HG02970 (cell line): ENCODE measurements at regions not wholly inside any gene's neighbourhood (a gene's known extent, or its start where the extent isn't known, plus 50 kb on each side); places are given as distances from the start of the nearest gene placed in this dataset.

Source experiments
- ATAC-seq: cut with Tn5 transposase; IDR thresholded peaks from one replicate; pipeline ENCODE4 v1.9.1; 2021; ENCODE audit warnings: mild to moderate bottlenecking, moderate library complexity, moderate number of reproducible peaks; ENCODE audit not compliant: unreplicated experiment, low FRiP score

GRCh38 chr13:40311356-40312101, 354.9 kb downstream of the FOXO1 start:
- no peak for ATAC-seq

GRCh38 chr13:40313269-40314200, 352.9 kb downstream of the FOXO1 start:
- no peak for ATAC-seq

GRCh38 chr13:40315416-40316064, 350.9 kb downstream of the FOXO1 start:
- ATAC-seq: no peak

- no peak for ATAC-seq
Observed at GRCh38 chr13:40316301-40316700, 350.1 kb downstream of the FOXO1 start.

GRCh38 chr13:40317980-40318327, 348.5 kb downstream of the FOXO1 start:
- no peak for ATAC-seq

GRCh38 chr13:40318366-40318765, 348.1 kb downstream of the FOXO1 start:
- ATAC-seq: no peak

GRCh38 chr13:40319699-40320579, 346.5 kb downstream of the FOXO1 start:
- ATAC-seq: no peak

- no peak for ATAC-seq
Observed at GRCh38 chr13:40328091-40328490, 338.4 kb downstream of the FOXO1 start.

- ATAC-seq: no peak
Observed at GRCh38 chr13:40329781-40330485, 336.5 kb downstream of the FOXO1 start.

GRCh38 chr13:40330950-40331349, 335.5 kb downstream of the FOXO1 start:
- ATAC-seq: no peak

- ATAC-seq: no peak
Observed at GRCh38 chr13:40331802-40332201, 334.6 kb downstream of the FOXO1 start.

- ATAC-seq: no peak
Observed at GRCh38 chr13:40333226-40333625, 333.2 kb downstream of the FOXO1 start.

- ATAC-seq: no peak
Observed at GRCh38 chr13:40334031-40334430, 332.4 kb downstream of the FOXO1 start.

GRCh38 chr13:40334616-40335015, 331.8 kb downstream of the FOXO1 start:
- ATAC-seq: no peak

- no peak for ATAC-seq
Observed at GRCh38 chr13:40336228-40337221, 329.9 kb downstream of the FOXO1 start.

- ATAC-seq: no peak
Observed at GRCh38 chr13:40337651-40338050, 328.8 kb downstream of the FOXO1 start.

- ATAC-seq: no peak
Observed at GRCh38 chr13:40338217-40338616, 328.2 kb downstream of the FOXO1 start.

GRCh38 chr13:40340368-40341095, 325.9 kb downstream of the FOXO1 start:
- no peak for ATAC-seq
